PFSK-1 (cell line): ENCODE measurements at regions not wholly inside any gene's neighbourhood (a gene's known extent, or its start where the extent isn't known, plus 50 kb on each side); places are given as distances from the start of the nearest gene placed in this dataset.

Experiments used
- FOXP2 ChIP-seq: optimal IDR thresholded peaks from 2 replicates; pipeline ENCODE3; 2011; ENCODE audit warnings: borderline replicate concordance, control low read depth, inconsistent platforms; ENCODE audit not compliant: insufficient read depth; ENCODE audit errors: extremely low read length, extremely low read depth
- POLR2AphosphoS5 ChIP-seq: IDR thresholded peaks from 2 replicates; pipeline ENCODE4 v1.6.1; 2012; ENCODE audit warnings: low read depth, mild to moderate bottlenecking, control low read depth, low read length, moderate library complexity
- REST ChIP-seq, 2 experiments: IDR thresholded peaks; 2 replicates each; pipeline versions ENCODE4 v1.6.1 to v1.8.0; 2011 to 2012; ENCODE audit warnings: low read depth in 2 of 2, low read length in 2 of 2, control low read depth in 1 of 2, inconsistent platforms in 1 of 2, mild to moderate bottlenecking in 1 of 2, moderate library complexity in 1 of 2; ENCODE audit not compliant: insufficient read depth in 1 of 2
- SIN3A ChIP-seq: IDR thresholded peaks from 2 replicates; pipeline ENCODE4 v1.6.1; 2012; ENCODE audit warnings: mild to moderate bottlenecking, low read length, moderate library complexity, borderline replicate concordance; ENCODE audit not compliant: insufficient read depth
- TAF1 ChIP-seq: IDR thresholded peaks from 2 replicates; pipeline ENCODE4 v1.6.1; 2012; ENCODE audit warnings: low read length, control low read depth, borderline replicate concordance; ENCODE audit not compliant: insufficient read depth

- TF ChIP-seq REST (IDR thresholded peaks at IDR 0.05; ENCODE audit: insufficient read depth in 1 of 2, low read depth in 2 of 2, low read length in 2 of 2) (no peak), POLR2AphosphoS5 (no peak), TAF1 (no peak), SIN3A (no peak), FOXP2 (no peak)
These were observed 70.3 kb upstream of the WNT7B start for GRCh38 chr22:46047226-46047625.

- TF ChIP-seq POLR2AphosphoS5 = no peak
- TF ChIP-seq REST (IDR thresholded peaks at IDR 0.05; ENCODE audit: insufficient read depth in 1 of 2, low read depth in 2 of 2, low read length in 2 of 2) = no peak
- TF ChIP-seq TAF1 = no peak
- TF ChIP-seq FOXP2 = no peak
- no peak for TF ChIP-seq SIN3A
These were observed 71.1 kb upstream of the WNT7B start for GRCh38 chr22:46047841-46048595.

GRCh38 chr22:46049726-46050450 is 72.9 kb upstream of the WNT7B start:
- TF ChIP-seq TAF1 (no peak), FOXP2 (no peak), POLR2AphosphoS5 (no peak), REST (IDR thresholded peaks at IDR 0.05; ENCODE audit: insufficient read depth in 1 of 2, low read depth in 2 of 2, low read length in 2 of 2) (no peak), SIN3A (no peak)

GRCh38 chr22:46050451-46050845 is 73.5 kb upstream of the WNT7B start:
- TF ChIP-seq TAF1 (no peak), REST (IDR thresholded peaks at IDR 0.05; ENCODE audit: insufficient read depth in 1 of 2, low read depth in 2 of 2, low read length in 2 of 2) (no peak), SIN3A (no peak), FOXP2 (no peak), POLR2AphosphoS5 (no peak)
